HG02870 (cell line): ENCODE measurements at regions not wholly inside any gene's neighbourhood (a gene's known extent, or its start where the extent isn't known, plus 50 kb on each side); places are given as distances from the start of the nearest gene placed in this dataset.
"Not testable (repeated sequence)": the region's sequence is repeated elsewhere in the genome, so short reads cannot be mapped to it uniquely, and the experiment has no call there.

Source experiments
- ATAC-seq: cut with Tn5 transposase; IDR thresholded peaks from one replicate; pipeline ENCODE4 v1.9.1; 2021; ENCODE audit warnings: mild to moderate bottlenecking, moderate library complexity; ENCODE audit not compliant: unreplicated experiment

- no peak for ATAC-seq
Observed at GRCh38 chr4:156118507-156119220, 165.0 kb upstream of the CTSO start.

- ATAC-seq, result no peak
Observed at GRCh38 chr4:156117743-156118142, 164.1 kb upstream of the CTSO start.

- no peak for ATAC-seq
Observed at GRCh38 chr4:156116991-156117390, 163.3 kb upstream of the CTSO start.

DNA sequence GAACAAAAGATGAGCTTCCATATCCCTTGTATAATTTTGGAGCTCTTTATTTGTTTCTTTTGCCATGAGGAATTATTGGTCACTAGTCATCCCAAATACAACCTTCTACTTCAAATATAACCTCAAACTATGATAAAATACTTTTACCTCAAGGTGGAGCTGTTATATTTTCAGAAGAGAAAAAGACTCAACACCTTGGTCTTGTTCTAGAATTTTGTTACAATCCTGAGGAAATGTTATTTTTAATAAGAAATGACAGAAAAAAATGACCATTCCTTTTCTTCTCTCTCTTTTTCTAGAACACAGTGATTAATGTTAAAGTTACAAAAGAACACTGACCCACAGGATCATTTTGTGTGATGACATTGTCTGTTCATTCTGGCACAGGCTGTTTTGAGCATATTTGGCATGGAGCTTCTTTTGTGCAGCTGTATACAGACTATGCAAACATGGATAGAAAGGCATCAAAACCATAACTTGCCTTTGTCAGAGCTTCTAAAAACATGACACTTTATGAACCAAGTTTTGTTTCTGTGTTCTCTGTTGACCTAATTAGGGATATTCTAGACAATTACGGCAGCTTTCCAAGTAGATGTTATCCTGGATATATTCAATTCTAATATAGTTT lies 159.6 kb upstream of the CTSO start:
- ATAC-seq, result no peak

GRCh38 chr4:156111686-156112085 lies 158.0 kb upstream of the CTSO start:
- ATAC-seq, result no peak

DNA sequence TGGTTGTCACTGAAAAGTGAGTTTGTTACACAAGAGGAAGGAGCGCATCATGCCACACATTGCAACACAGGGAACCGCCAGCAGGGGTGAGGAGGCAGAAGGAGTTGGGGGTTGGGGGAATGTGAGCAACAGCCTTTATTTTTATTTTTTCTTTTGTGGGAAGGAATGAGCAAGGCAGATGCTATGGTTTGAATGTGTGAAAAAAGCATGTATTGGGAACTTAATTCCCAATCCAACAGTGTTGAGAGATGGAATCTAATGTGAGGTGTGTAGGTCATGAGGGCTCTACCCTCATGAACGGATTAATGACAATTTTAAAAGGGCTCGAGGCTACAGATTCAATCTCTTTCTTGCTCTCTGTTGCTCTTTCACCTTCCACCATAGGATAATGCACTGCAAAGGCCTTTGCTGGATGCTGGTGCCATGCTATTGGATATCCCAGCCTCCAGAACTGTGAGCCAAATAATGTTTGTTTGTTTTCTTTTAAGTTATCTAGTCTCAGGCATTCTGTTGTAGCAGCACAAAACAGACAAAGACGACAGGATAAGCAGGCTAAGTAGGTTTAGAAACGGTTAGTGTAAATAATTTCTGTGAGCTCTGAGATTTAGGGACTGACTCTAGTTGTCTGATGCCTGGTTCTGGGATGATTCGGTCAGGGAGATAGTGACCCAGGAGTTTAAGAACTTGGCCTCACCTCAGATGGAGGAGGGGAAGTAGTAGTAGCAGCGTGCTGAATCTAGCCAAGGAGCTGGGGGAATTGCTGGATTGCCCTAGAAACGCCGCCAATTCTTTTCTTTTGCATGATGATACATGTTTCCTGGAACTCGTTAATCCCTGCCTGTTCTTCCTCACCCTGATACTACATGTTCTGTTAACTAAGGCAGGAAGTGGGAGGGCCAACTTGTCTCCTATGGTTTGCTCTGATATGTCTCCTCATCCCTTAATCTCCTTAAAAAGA lies 156.6 kb upstream of the CTSO start:
- ATAC-seq, result no peak

DNA sequence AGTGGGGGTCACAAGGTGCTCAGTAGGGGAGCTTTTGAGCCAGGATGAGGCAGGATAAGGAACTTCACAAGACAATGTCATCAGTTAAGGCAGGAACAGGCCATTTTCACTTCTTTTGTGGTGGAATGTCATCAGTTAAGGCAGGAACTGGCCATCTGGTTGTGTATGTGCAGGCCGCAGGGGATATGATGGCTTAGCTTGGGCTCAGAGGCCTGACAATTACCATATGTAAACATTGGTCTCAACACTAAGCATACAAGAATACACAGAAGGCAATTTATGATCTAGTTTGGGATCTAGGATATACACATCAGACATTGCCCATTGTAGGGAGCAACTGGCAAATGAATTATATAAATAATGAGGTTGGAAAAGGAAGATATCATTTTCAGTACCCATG lies 155.4 kb upstream of the CTSO start:
- ATAC-seq, result not testable (repeated sequence)

DNA sequence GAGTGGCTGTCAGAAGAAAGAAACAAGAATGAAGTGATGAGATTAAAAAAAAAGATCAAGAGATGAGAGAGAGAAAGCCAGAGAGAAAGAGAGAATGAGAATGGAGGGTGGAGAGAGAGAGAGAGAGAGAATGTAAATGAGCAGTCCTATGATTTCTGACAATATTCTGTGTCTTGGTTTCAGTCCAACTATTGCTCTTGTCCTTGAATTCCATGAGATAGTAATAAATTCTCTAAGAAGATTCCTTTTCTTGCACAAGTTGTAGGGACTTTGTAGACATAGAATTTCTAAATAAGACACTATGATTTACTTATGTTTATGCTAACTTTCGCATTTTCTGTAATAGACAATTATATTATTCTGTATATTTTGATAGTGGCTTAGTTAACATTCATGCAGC lies 149.6 kb upstream of the CTSO start:
- ATAC-seq, result no peak

DNA sequence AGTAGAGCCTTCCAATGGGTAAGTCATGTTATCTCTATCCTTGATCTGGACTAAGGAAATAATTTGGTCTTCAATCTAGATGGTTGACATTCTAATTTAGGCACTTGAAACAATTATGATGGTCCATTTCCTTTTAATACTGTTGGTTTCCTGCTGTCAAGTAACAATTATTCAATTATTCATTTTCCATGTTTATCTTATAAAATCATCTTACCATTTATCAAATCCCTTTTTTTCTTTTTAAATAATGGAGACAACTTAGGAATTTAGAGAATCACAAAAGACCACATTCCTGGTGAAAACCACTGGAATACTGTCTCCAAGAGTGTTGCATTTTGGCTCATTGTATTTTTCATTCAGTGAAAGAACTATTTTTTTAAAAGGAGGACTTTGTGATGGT lies 148.7 kb upstream of the CTSO start:
- ATAC-seq, result no peak

DNA sequence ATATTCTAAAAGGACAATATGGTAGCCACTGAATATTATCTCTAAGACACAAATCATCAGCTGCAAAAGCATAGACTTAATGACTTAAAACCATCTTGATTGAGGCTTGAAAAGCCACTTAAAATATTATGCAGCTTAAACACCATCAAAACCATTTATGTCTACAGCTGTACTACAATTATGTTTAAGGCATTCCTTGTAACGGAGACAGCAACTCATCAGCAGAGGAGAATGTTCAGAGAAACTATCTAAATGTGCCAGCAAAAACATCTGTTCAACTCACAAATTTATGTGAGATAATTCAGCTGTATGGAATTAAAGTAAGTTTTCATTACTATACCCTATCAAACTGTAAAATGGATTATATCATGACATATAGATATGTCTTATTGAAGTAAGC lies 147.9 kb upstream of the CTSO start:
- no peak for ATAC-seq

DNA sequence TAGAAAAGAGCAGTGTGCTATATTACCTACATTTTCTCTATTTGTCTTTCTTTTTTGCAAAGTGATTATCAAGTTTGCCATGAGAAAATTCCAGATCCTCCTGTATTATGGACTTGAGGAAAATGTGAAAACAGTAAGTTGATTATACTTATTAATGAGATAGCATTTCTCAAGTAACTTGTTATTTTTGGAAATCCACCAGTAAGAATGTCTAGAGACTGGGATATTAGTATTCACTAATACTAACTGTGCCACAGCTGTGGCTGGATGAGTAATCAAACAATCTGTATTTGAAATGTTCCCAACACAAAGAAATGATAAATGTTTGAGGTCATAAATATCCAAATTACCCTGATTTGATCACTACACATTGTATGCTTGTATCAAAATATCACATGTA lies 147.0 kb upstream of the CTSO start:
- no peak for ATAC-seq

GRCh38 chr4:156098805-156099204 lies 145.1 kb upstream of the CTSO start:
- no peak for ATAC-seq

DNA sequence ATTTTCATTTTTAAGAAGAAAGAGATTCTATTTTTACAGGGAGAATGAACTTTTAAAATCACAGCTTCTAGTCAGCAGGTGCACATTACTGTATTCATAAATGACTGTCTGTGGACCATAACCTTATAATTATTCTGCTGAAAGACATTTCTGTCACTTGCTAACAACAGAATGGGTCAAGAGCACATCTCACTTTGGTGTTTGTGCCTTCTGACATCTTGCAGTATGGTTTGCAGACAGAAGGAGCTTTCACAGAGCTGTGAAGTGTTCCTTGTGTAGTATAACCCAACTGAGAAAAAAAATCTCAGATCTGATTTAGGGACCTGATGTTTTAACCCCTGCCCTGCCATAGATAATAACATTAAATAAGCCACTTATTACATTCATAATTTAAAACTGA lies 131.4 kb upstream of the CTSO start:
- no peak for ATAC-seq

DNA sequence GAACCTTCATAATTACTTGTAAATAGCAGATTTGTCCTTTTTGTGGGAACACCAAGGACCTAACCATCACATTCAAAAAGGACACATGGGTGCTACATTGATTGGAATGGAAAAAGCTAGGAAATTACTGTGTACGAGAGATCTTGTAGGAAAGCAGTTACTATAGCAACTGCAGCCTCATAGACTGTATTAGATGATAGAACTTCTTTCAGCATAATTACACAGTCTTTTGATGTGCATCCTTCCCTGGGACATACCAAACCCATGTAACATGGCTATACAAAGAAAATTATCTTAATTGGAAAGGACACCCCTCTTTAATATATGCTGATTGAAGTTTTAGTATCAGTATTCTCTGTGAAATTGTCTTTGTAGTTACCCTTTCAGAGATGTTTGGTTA lies 130.7 kb upstream of the CTSO start:
- ATAC-seq, result no peak

DNA sequence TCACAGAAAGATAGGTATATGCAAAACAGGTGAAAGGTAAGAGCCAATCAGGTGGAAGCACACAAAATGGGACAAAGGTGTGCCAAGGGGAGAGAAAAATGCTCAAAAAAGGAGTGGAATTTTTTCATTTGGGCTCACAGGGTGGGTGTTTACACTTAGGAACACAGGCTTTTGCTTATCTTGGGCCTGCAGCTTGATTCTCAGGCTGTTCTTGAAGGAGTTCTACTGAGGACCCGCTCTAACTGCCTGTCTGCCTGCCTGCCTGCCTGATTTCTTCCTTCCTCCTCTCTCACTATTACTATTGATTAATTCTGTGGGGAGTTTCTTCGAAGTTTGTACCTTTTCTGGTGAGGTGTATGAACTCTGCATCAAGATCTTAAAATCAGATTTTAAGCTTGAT lies 120.3 kb upstream of the CTSO start:
- ATAC-seq, result no peak

DNA sequence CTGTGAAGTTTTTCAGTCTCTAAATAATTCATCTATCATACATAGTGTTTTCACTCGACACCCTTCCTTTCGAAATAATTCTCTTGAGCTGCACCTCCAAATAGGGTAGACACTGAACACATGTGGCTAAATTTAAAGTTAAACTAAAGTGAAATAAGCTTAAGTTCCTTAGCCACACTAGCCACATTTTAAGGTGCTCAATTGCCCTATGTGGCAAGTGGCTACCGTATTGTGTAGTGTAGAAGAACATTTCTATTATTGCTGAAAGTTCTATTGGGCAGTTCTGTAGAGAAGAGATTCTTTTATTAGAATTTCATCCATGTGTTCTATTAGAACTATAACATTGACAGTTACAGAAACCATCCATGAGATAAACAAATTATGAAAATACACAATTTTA lies 107.0 kb upstream of the CTSO start:
- no peak for ATAC-seq

GRCh38 chr4:156053174-156053573 lies 99.5 kb upstream of the CTSO start:
- ATAC-seq, result no peak

DNA sequence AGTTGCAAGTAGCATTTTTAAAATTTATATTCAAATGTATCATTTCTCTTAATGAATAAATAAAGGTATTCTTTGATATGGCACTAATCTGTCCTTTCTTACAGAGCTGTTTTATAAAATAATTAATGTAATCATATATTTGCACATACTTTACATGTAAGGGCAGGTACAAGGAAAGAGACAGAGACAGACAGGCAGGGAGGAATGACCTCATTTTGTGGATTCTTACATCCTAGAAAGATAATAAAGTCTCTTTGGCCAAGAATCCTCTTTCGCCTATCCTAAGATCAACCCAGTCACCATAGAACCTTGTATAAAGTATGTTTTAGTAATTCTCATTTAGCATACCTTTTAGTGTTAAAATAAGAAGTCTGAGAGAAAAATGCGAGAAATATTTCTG lies 98.5 kb upstream of the CTSO start:
- no peak for ATAC-seq

DNA sequence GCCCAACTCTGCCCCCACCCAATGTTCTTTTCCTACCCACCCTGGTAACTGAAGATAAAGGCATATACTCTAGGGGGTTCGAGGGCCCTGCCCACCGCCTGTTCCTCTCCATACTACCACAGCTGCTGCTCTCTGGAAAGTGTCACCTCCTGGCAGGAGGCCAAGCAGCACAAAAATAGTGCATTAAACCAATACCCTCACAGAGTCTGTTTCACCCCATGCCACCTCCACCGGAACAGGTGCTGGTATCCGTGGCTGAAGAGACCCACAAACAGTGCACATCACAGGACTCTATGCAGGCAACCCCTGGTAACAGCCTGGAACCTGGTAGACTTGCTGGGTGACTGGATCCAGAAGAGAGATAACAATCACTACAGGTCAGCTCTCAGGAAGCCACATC lies 85.1 kb upstream of the CTSO start:
- no peak for ATAC-seq

- ATAC-seq, result peak; percentile 60
Observed at GRCh38 chr4:156036496-156036895, 82.8 kb upstream of the CTSO start.

DNA sequence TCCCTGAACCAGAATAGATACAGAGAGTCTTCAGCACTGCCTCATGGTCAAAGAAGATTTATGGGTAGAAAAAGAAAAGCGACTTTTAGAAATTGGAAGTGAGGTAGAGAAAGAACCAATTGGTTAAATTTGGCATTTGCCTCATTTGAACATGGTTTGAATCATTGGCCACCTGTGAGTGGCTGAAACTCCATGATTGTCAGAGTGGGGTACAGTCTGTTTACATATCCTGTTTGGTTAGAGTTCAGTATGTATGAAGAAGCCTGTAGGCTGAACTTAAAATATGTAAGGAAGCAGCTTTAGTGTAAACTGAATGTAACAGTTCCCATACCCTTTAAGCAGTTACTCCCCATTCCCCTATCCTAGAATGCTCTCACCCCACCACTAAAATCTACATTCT lies 76.0 kb upstream of the CTSO start:
- no peak for ATAC-seq

DNA sequence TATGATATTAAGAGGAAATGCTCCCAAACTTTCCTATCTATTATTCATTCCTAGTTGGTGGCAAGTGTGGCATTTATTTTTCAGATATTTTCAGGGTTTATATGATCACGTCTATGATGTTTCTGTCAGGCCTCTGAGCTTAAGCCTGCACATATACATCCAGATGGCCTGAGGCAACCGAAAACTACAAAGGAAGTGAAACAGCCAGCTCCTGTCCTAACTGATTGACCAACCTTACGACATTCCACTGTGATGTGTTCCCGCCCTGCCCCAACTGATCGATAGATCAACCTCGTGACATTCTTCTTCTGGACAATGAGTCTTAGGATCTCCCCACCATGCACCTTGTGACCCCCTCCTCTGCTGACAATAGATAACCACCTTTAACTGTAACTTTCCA lies 67.6 kb upstream of the CTSO start:
- no peak for ATAC-seq
